AG04450 (cell line): ENCODE measurements at regions not wholly inside any gene's neighbourhood (a gene's known extent, or its start where the extent isn't known, plus 50 kb on each side); places are given as distances from the start of the nearest gene placed in this dataset.
A peak's percentile ranks its signal among the peaks of the same experiment; 100 is the strongest.

Experiments
- CTCF ChIA-PET: fragments of 300-600, 350-600 bp; formaldehyde crosslinking; extraction: SDS; loops from one replicate; lab custom pipeline; 2022; ENCODE audit warnings: antibody characterized with exemption, inconsistent platforms; lab: Charles Lee
- POLR2A ChIA-PET: fragments of 350-600 bp; formaldehyde crosslinking; extraction: SDS; loops from one replicate; lab custom pipeline; 2021; ENCODE audit warnings: antibody characterized with exemption, inconsistent platforms; lab: Yijun Ruan, JAX
- DNase-seq: peaks from one replicate; pipeline ENCODE4 v3.0.0-alpha.2; 2011; ENCODE audit warnings: low read depth, low spot score
- H3K27ac ChIP-seq: one replicate; pipeline ENCODE4 v1.5.1; 2012; ENCODE audit warnings: low read depth, low read length, control low read depth
- H3K27me3 ChIP-seq: one replicate; pipeline ENCODE4 v1.6.0; 2012; ENCODE audit warnings: low read length; ENCODE audit not compliant: control insufficient read depth, insufficient read depth
- H3K4me3 ChIP-seq: 2 replicates; pipeline ENCODE4 v1.5.1; 2011; ENCODE audit warnings: mild to moderate bottlenecking, low read depth, low read length, control low read depth
- H3K9me3 ChIP-seq: 2 replicates; pipeline ENCODE4 v1.5.1; 2012; ENCODE audit warnings: low read length; ENCODE audit not compliant: control insufficient read depth, insufficient read depth
- TF ChIP-seq, protein P1 (sequence below): IDR thresholded peaks from 2 replicates; pipeline ENCODE4 v1.5.1; 2011; ENCODE audit warnings: low read depth, low read length, control low read depth, inconsistent platforms

DNA sequence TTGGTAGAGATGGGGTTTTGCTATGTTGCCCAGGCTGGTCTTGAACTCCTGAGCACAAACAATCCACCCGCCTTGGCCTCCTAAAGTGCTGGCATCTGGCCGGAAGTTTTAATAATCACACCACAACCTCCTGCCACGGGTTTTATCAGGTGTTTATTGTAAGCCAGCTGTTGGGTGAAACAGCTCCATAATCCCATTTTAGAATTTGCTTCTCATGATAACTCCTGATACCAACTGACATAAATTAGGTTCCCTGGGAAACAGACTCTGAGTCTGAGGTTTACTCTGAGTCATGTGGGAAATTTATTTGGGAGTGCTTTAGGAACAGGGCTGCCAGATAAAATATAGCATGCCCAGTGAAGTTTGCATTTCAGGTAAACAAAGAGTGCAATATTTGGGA lies 122.6 kb upstream of the MED13 start:
- POLR2A ChIA-PET = no interaction called here
- CTCF ChIA-PET = no interaction called here
- DNase-seq = peak; percentile 20
- H3K27ac ChIP-seq = no peak overlapping the region
- H3K27me3 ChIP-seq = no peaks in the 10 kb centered on the region
- TF ChIP-seq, protein P1, sequence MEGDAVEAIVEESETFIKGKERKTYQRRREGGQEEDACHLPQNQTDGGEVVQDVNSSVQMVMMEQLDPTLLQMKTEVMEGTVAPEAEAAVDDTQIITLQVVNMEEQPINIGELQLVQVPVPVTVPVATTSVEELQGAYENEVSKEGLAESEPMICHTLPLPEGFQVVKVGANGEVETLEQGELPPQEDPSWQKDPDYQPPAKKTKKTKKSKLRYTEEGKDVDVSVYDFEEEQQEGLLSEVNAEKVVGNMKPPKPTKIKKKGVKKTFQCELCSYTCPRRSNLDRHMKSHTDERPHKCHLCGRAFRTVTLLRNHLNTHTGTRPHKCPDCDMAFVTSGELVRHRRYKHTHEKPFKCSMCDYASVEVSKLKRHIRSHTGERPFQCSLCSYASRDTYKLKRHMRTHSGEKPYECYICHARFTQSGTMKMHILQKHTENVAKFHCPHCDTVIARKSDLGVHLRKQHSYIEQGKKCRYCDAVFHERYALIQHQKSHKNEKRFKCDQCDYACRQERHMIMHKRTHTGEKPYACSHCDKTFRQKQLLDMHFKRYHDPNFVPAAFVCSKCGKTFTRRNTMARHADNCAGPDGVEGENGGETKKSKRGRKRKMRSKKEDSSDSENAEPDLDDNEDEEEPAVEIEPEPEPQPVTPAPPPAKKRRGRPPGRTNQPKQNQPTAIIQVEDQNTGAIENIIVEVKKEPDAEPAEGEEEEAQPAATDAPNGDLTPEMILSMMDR = no peak
- H3K4me3 ChIP-seq = no peak overlapping the region
- no peaks in the 10 kb centered on the region for H3K9me3 ChIP-seq

DNA sequence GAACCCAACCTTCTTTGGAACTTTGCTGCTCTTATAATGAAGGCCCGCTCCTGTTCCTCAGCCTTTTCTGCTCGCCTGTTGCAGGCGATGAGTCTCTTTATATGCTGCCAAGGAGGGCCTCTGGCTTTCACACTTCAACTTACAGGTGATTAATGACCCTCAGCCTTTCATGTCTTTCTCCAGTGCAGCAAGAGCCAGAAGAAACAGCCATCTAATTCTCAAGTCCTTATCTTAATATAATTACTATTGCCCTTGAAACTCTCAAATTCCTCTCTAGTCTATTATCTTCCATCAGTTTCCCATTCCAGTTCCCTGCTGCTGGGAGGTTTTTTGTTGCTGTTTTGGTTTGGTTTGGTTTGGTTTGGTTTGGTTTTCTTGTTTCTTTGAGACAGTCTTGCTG lies 121.8 kb upstream of the MED13 start:
- H3K9me3 ChIP-seq = no peaks in the 10 kb centered on the region
- no peak for DNase-seq
- no peak overlapping the region for H3K4me3 ChIP-seq
- TF ChIP-seq, protein P1 = no peak
- no peaks in the 10 kb centered on the region for H3K27me3 ChIP-seq
- POLR2A ChIA-PET = interaction anchor here (0.6 kb wide), 1 partner anchor 164 kb away, joined by 3 read pairs; no protein-coding TSS in a partner anchor
- CTCF ChIA-PET = no interaction called here
- H3K27ac ChIP-seq = no peak overlapping the region

DNA sequence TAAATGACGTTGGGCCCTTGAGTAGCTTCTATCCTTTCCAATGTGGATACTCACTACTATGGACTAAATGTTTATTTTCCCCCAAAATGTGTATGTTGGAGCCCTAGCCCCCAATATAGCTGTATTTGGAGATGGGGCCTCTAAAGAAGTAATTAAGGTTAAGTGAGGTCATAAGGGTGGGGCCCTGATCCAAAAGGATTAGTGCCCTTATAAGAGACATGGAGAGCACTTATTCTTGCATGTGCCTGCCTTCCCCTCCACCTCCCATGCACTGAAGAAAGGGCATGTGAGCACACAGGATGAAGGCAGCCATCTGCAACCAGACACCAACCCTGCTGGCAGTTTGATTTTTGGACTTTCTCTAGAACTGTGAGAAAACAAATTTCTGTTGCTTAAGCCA lies 115.7 kb upstream of the MED13 start:
- TF ChIP-seq, protein P1 = no peak
- no peak for DNase-seq
- POLR2A ChIA-PET = no interaction called here
- CTCF ChIA-PET = no interaction called here
- peaks cover 6% of the 10 kb centered on the region; the same call in 1 of the 2 replicates for H3K9me3 ChIP-seq
- no peak overlapping the region for H3K27ac ChIP-seq
- H3K27me3 ChIP-seq = no peaks in the 10 kb centered on the region
- no peak overlapping the region for H3K4me3 ChIP-seq

DNA sequence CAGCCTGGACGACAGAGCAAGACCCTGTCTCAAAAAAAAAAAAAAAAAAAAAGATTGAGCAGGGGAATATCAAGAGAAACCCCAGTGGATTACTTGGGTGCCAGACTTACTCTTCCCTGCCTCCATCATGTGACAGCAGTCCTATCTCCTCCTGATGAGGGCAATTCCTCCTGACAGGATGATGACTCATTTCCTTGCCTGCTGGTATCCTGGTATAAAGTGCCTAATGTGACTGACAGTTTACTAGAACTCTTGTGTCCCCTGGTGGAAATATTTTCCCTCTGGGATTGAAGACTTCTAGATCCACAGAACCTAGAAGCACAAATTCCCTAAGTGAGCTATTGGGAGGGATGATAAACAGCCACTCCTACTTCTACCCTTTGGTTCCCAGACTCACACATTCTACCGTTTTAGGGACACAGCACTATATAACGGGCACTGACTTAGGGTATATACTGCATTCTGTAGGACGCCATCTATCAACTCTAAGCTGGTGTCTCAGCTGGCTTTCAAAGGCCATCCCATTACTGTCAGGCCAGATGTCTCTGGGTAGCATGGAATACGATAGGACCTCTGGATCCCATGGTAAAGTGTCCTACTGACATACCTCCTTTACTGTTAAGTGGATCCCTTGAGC lies 114.6 kb upstream of the MED13 start:
- H3K4me3 ChIP-seq = no peak overlapping the region
- TF ChIP-seq, protein P1 = no peak
- no peak for DNase-seq
- H3K9me3 ChIP-seq = peaks cover 6% of the 10 kb centered on the region; the same call in 1 of the 2 replicates
- H3K27me3 ChIP-seq = no peaks in the 10 kb centered on the region
- ChIA-PET CTCF (no interaction called here), POLR2A (no interaction called here)
- H3K27ac ChIP-seq = no peak overlapping the region

DNA sequence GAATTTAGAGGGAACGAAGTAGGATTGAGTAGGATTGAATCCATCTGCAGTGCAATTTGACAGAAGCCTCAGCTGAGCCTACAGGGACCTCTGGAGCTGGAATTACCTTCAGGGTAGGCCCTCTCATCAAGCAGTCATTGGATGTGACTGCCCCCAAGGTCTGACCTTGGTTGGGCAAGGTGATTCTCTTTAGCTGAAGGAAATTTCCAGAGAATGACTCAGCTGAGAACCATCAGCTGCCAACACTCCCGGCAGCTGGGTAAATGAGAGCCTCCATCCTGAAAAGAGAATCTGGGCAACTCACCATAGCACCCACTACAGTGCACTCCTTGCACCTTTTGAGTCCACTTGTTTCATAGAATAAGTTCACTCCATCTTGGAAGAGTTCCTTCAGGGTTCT lies 113.5 kb upstream of the MED13 start:
- ChIA-PET POLR2A (no interaction called here), CTCF (interaction anchor here (0.9 kb wide), 1 partner anchor 113 kb away, joined by 5 read pairs; no protein-coding TSS in a partner anchor)
- Histone ChIP-seq H3K9me3 (peaks cover 6% of the 10 kb centered on the region; the same call in 1 of the 2 replicates), H3K27me3 (no peaks in the 10 kb centered on the region), H3K4me3 (no peak overlapping the region), H3K27ac (no peak overlapping the region)
- TF ChIP-seq, protein P1 = no peak
- DNase-seq = no peak
